HepG2 (cell line): ENCODE measurements at regions not wholly inside any gene's neighbourhood (a gene's known extent, or its start where the extent isn't known, plus 50 kb on each side); places are given as distances from the start of the nearest gene placed in this dataset.

Experiments
- ATAC-seq: fragments of 200-7000 bp; cut with Tn5 transposase; 3 replicates; pipeline ENCODE4 v1.9.1; 2020; ENCODE audit warnings: mild to moderate bottlenecking, moderate library complexity
- BruUV-seq: library from RNA; stranded (reverse); fragments of 400-500 nt; replicated peaks from 2 replicates; lab custom pipeline; 2021; lab: Mats Ljungman, UMichigan
- CTCF ChIA-PET: fragments of 300-600 bp; formaldehyde crosslinking; extraction: SDS; loops from one replicate; lab custom pipeline; 2021; ENCODE audit warnings: low total read pairs, inconsistent platforms, low intra/inter-chr PET ratio; lab: Yijun Ruan, JAX
- POLR2A ChIA-PET: fragments of 350-600 bp; sonication (Branson Sonifier 250); formaldehyde crosslinking; loops from one replicate; lab custom pipeline; 2020; ENCODE audit warnings: antibody characterized with exemption, inconsistent platforms; lab: Yijun Ruan, JAX
- DNase-seq: peaks from one replicate; pipeline ENCODE4 v3.0.0-alpha.2; 2015; ENCODE audit warnings: low spot score
- FAIRE-seq: peaks from 3 replicates; lab custom pipeline; 2011; peaks lifted over from hg19 to GRCh38; lab: Jason Lieb, UNC
- H2AFZ ChIP-seq: one replicate; pipeline ENCODE4 v1.6.1; 2011; ENCODE audit warnings: low read length, inconsistent platforms
- H3K27ac ChIP-seq: fragments of 300-600 bp; 3 replicates; pipeline ENCODE4 v1.8.0; 2011; ENCODE audit warnings: mixed run types, mild to moderate bottlenecking, mixed read lengths, low read length, inconsistent platforms; ENCODE audit not compliant: insufficient read depth; ENCODE audit errors: extremely low read length
- H3K27me3 ChIP-seq, 2 experiments: fragments of 200-600 bp in 1 of 2; 2 replicates in 1 of 2; 3 replicates in 1 of 2; pipeline versions ENCODE4 v1.6.0 to v1.8.0; 2011; ENCODE audit warnings: low read length in 2 of 2, mild to moderate bottlenecking in 2 of 2, moderate library complexity in 2 of 2, inconsistent platforms in 1 of 2; ENCODE audit not compliant: insufficient read depth in 2 of 2, control insufficient read depth in 1 of 2
- H3K36me3 ChIP-seq, 2 experiments: fragments of 200-600 bp in 1 of 2; replicated peaks in 1 of 2; 2 replicates in 1 of 2; 3 replicates in 1 of 2; pipeline versions ENCODE4 v1.5.1 to v1.8.0; 2011; ENCODE audit warnings: low read length in 2 of 2, inconsistent platforms in 1 of 2; ENCODE audit not compliant: insufficient read depth in 2 of 2, control insufficient read depth in 1 of 2
- H3K4me1 ChIP-seq: 2 replicates; pipeline ENCODE4 v1.5.1; 2012; ENCODE audit warnings: low read length, inconsistent platforms; ENCODE audit not compliant: insufficient read depth
- H3K4me2 ChIP-seq: 2 replicates; pipeline ENCODE4 v1.6.0; 2011; ENCODE audit warnings: low read depth, low read length, inconsistent platforms
- H3K4me3 ChIP-seq, 3 experiments: fragments of 200-600 bp in 1 of 3; sonication (generic), shearing (Covaris generic) in 1 of 3; replicated peaks in 1 of 3; 2 replicates each; pipeline ENCODE4 v1.5.1; 2011 to 2016; ENCODE audit warnings: low read length in 3 of 3, inconsistent platforms in 2 of 3, low read depth in 2 of 3, mild to moderate bottlenecking in 2 of 3, control low read depth in 1 of 3, mixed read lengths in 1 of 3; ENCODE audit not compliant: insufficient read depth in 1 of 3
- H3K79me2 ChIP-seq: one replicate; pipeline ENCODE4 v1.6.1; 2011; ENCODE audit warnings: low read length, inconsistent platforms; ENCODE audit not compliant: insufficient read depth
- H3K9ac ChIP-seq: 2 replicates; pipeline ENCODE4 v1.6.0; 2011; ENCODE audit warnings: mild to moderate bottlenecking, low read depth, low read length, inconsistent platforms; ENCODE audit not compliant: insufficient read depth
- H3K9me3 ChIP-seq: 2 replicates; pipeline ENCODE4 v1.5.1; 2012; ENCODE audit warnings: mild to moderate bottlenecking, low read length
- H4K20me1 ChIP-seq: 2 replicates; pipeline ENCODE4 v1.6.0; 2011; ENCODE audit warnings: inconsistent platforms, mild to moderate bottlenecking, low read length, moderate library complexity; ENCODE audit not compliant: insufficient read depth
- ARNT2 ChIP-seq: sonication (generic); formaldehyde crosslinking; IDR thresholded peaks from 2 replicates; pipeline ENCODE4 v1.8.0; 2022; ENCODE audit warnings: mild to moderate bottlenecking, low read depth, missing genetic modification reagents, moderate library complexity
- ATM ChIP-seq: fragments of 450-650 bp; IDR thresholded peaks from 2 replicates; pipeline ENCODE4 v1.7.1; 2017; ENCODE audit warnings: mild to moderate bottlenecking, borderline replicate concordance
- BATF2 ChIP-seq: sonication (generic); formaldehyde crosslinking; IDR thresholded peaks from 2 replicates; pipeline ENCODE4 v1.8.0; 2022; ENCODE audit warnings: mild to moderate bottlenecking, missing genetic modification reagents, moderate library complexity
- CCDC6 ChIP-seq: sonication (generic); formaldehyde crosslinking; IDR thresholded peaks from 2 replicates; pipeline ENCODE4 v1.8.1; 2022; ENCODE audit warnings: mild to moderate bottlenecking, missing genetic modification reagents, moderate library complexity
- HNF4A ChIP-seq: sonication (generic); formaldehyde crosslinking; IDR thresholded peaks from 2 replicates; pipeline ENCODE4 v1.4.0; 2020; ENCODE audit warnings: missing genetic modification reagents
- MED1 ChIP-seq: sonication (generic); formaldehyde crosslinking; IDR thresholded peaks from 2 replicates; pipeline ENCODE4 v1.4.0; 2020; ENCODE audit warnings: missing genetic modification reagents
- MEIS2 ChIP-seq: sonication (generic); formaldehyde crosslinking; IDR thresholded peaks from 2 replicates; pipeline ENCODE4 v1.9.0; 2021; ENCODE audit warnings: mild to moderate bottlenecking, missing genetic modification reagents
- NFYB ChIP-seq: sonication (generic); formaldehyde crosslinking; IDR thresholded peaks from 2 replicates; pipeline ENCODE4 v1.4.0; 2020; ENCODE audit warnings: missing genetic modification reagents
- SNRNP70 ChIP-seq: fragments of 200-400 bp; formaldehyde crosslinking; IDR thresholded peaks from 2 replicates; pipeline ENCODE4 v1.6.1; 2017; ENCODE audit warnings: mild to moderate bottlenecking, low read depth, low read length, moderate library complexity
- SOX6 ChIP-seq, 2 experiments: fragments of 450-650 bp in 1 of 2; sonication (generic) in 1 of 2; formaldehyde crosslinking in 1 of 2; IDR thresholded peaks; 2 replicates each; pipeline versions ENCODE4 v1.4.0 to v1.6.1; 2017 to 2020; ENCODE audit warnings: antibody characterized with exemption in 1 of 2, mild to moderate bottlenecking in 1 of 2, missing genetic modification reagents in 1 of 2
- TOPORS ChIP-seq: sonication (generic); formaldehyde crosslinking; IDR thresholded peaks from 2 replicates; pipeline ENCODE4 v1.8.0; 2023; ENCODE audit warnings: mild to moderate bottlenecking, missing genetic modification reagents
- ZBTB21 ChIP-seq: sonication (generic); formaldehyde crosslinking; IDR thresholded peaks from 2 replicates; pipeline ENCODE4 v1.4.0; 2020; ENCODE audit warnings: missing genetic modification reagents
- ZBTB7A ChIP-seq: sonication (generic); formaldehyde crosslinking; IDR thresholded peaks from 2 replicates; pipeline ENCODE4 v1.8.0; 2022; ENCODE audit warnings: mild to moderate bottlenecking, missing genetic modification reagents
- ZKSCAN8 ChIP-seq: IDR thresholded peaks from 2 replicates; pipeline ENCODE4 v1.6.1; 2016; ENCODE audit warnings: borderline replicate concordance, missing genetic modification reagents, missing compliant biosample characterization
- ZNF160 ChIP-seq: sonication (generic); formaldehyde crosslinking; IDR thresholded peaks from 2 replicates; pipeline ENCODE4 v1.8.0; 2022; ENCODE audit warnings: mild to moderate bottlenecking, inconsistent platforms, missing genetic modification reagents
- ZNF251 ChIP-seq: sonication (generic); formaldehyde crosslinking; IDR thresholded peaks from 2 replicates; pipeline ENCODE4 v1.9.0; 2021; ENCODE audit warnings: mild to moderate bottlenecking, missing genetic modification reagents
- WGBS: methylation state at CpG from one replicate; pipeline ENCODE4 v1.1.6; 2017; ENCODE audit warnings: low lambda C conversion rate; 5-methylcytosine and 5-hydroxymethylcytosine counted together
- in situ Hi-C: cut with HindIII; loops from 2 replicates; pipeline ENCODE4 v1.10.0; 2017; ENCODE audit warnings: low pct_unique_long_range_greater_than_20kb; ENCODE audit not compliant: extremely low pct_ligation_motif_present
- intact Hi-C: fragments of 100-400 bp; cut with micrococcal nuclease; formaldehyde crosslinking; loops from one replicate; pipeline ENCODE4 v1.10.0; 2022; ENCODE audit not compliant: unreplicated experiment

- intact Hi-C loops: no loop called here
- POLR2A ChIA-PET: no interaction called here
- H3K9me3 ChIP-seq: 0 out of 2 replicates have a peak, but pooled peaks cover 1% of the 10 kb centered on the region
Measured at GRCh38 chr13:84646957-84647356, 764.7 kb upstream of the SLITRK1 start.

GRCh38 chr13:84645196-84646012, 763.1 kb upstream of the SLITRK1 start:
- Histone ChIP-seq H3K27me3 (no peaks in the 10 kb centered on the region), H3K4me2 (no peak overlapping the region), H3K4me3 (no peak overlapping the region), H3K27ac (no peak overlapping the region), H2AFZ (no peak overlapping the region), H3K79me2 (no peaks in the 10 kb centered on the region), H3K4me1 (no peaks in the 10 kb centered on the region), H3K9me3 (0 out of 2 replicates have a peak, but pooled peaks cover 6% of the 10 kb centered on the region), H4K20me1 (no peaks in the 10 kb centered on the region), H3K36me3 (no peaks in the 10 kb centered on the region), H3K9ac (no peak overlapping the region)
- DNase-seq: no peak
- no TSS peak for BruUV-seq
- intact Hi-C loops: no loop called here
- FAIRE-seq: no peak
- 6% methylated on average over 4 of the region's 4 CpGs for WGBS
- in situ Hi-C loops: no loop called here
- no peak for ATAC-seq
- ChIA-PET POLR2A (no interaction called here), CTCF (no interaction called here)
- no peak for TF ChIP-seq NFYB (CRISPR knock-in tag)
- no peak for TF ChIP-seq ATM
- TF ChIP-seq ZKSCAN8 (CRISPR knock-in tag): no peak
- no peak for TF ChIP-seq ZBTB21 (CRISPR knock-in tag)
- TF ChIP-seq ZBTB7A (CRISPR knock-in tag): no peak
- TF ChIP-seq TOPORS (CRISPR knock-in tag): no peak
- TF ChIP-seq ZNF251 (CRISPR knock-in tag): no peak
- no peak for TF ChIP-seq BATF2 (CRISPR knock-in tag)
- TF ChIP-seq SNRNP70: no peak
- no peak for TF ChIP-seq CCDC6
- TF ChIP-seq ZNF160: no peak
- no peak for TF ChIP-seq HNF4A (CRISPR knock-in tag)
- TF ChIP-seq MED1 (CRISPR knock-in tag): no peak
- TF ChIP-seq SOX6 (IDR thresholded peaks at IDR 0.05): no peak
- no peak for TF ChIP-seq SOX6 (CRISPR knock-in tag; IDR thresholded peaks at IDR 0.05)

More at GRCh38 chr13:84646957-84647356, 764.7 kb upstream of the SLITRK1 start:
- H3K9ac ChIP-seq: no peak overlapping the region
- in situ Hi-C loops: no loop called here
- FAIRE-seq (no peak), DNase-seq (no peak), ATAC-seq (no peak)
- no peak overlapping the region for H3K4me2 ChIP-seq
- H3K4me1 ChIP-seq: no peaks in the 10 kb centered on the region
- WGBS: 2% methylated on average over 3 of the region's 3 CpGs
- no peaks in the 10 kb centered on the region for H3K27me3 ChIP-seq
- no peak overlapping the region for H3K4me3 ChIP-seq
- H2AFZ ChIP-seq: no peak overlapping the region
- CTCF ChIA-PET: no interaction called here
- no peak overlapping the region for H3K27ac ChIP-seq
- no peaks in the 10 kb centered on the region for H3K36me3 ChIP-seq
- TF ChIP-seq ARNT2 (CRISPR knock-in tag): no peak
- no peak for TF ChIP-seq MEIS2
- no peaks in the 10 kb centered on the region for H3K79me2 ChIP-seq
- no TSS peak for BruUV-seq
- no peaks in the 10 kb centered on the region for H4K20me1 ChIP-seq
